Adrenal gland (tissue), 9 donors: ENCODE measurements at regions not wholly inside any gene's neighbourhood (a gene's known extent, or its start where the extent isn't known, plus 50 kb on each side); places are given as distances from the start of the nearest gene placed in this dataset.

ENCODE experiments used
- DNase-seq, 7 donors: peaks; one replicate each; pipeline ENCODE4 v3.0.0-alpha.2; 2019 to 2020
- H3K27ac ChIP-seq, 5 donors: fragments of 200-600 bp; sonication (generic) in 4 of 5; 1 replicate in 3 of 5; 2 replicates in 2 of 5; pipeline versions ENCODE4 v1.5.1 to v1.8.0; 2016 to 2020; ENCODE audit warnings: mild to moderate bottlenecking in 1 of 5
- H3K27me3 ChIP-seq: fragments of 200-600 bp; 2 replicates; pipeline ENCODE4 v1.8.0; 2021
- H3K36me3 ChIP-seq, 2 donors: fragments of 200-600 bp; replicated peaks in 1 of 2; 1 replicate in 1 of 2; 2 replicates in 1 of 2; pipeline versions ENCODE4 v1.5.1 to v1.8.0; 2018 to 2022
- H3K4me1 ChIP-seq, 2 donors: fragments of 200-600 bp; replicated peaks in 1 of 2; 1 replicate in 1 of 2; 2 replicates in 1 of 2; pipeline versions ENCODE4 v1.5.1 to v1.8.0; 2018 to 2021
- H3K4me3 ChIP-seq, 4 donors: fragments of 200-600 bp; sonication (generic) in 3 of 4; one replicate each; pipeline ENCODE4 v1.5.1; 2016 to 2018
- H3K9me3 ChIP-seq, 3 donors: fragments of 200-600 bp; sonication (generic) in 1 of 3; replicated peaks in 1 of 3; 1 replicate in 2 of 3; 2 replicates in 1 of 3; pipeline versions ENCODE4 v1.5.1 to v1.8.0; 2016 to 2021
- CTCF ChIP-seq, 6 experiments: fragments of 450-650 bp in 4 of 6; fragments of 200-600 bp in 2 of 6; sonication (generic) in 1 of 6; IDR thresholded peaks; 1 replicate in 5 of 6; 2 replicates in 1 of 6; pipeline versions ENCODE4 v1.5.1 to v1.8.0; 2016 to 2021; ENCODE audit warnings: antibody characterized with exemption in 6 of 6, mild to moderate bottlenecking in 2 of 6, moderate library complexity in 1 of 6
- POLR2A ChIP-seq, 2 donors: fragments of 450-650 bp; IDR thresholded peaks; one replicate each; pipeline ENCODE4 v1.6.1; 2017; ENCODE audit warnings: antibody characterized with exemption in 2 of 2, mild to moderate bottlenecking in 2 of 2, moderate library complexity in 1 of 2
- WGBS, 4 donors: extraction: QIAGEN DNeasy Blood & Tissue Kit in 2 of 4; methylation state at CpG; one replicate each; pipeline versions ENCODE4 v1.1.5 to v1.1.7; 2013 to 2017; 5-methylcytosine and 5-hydroxymethylcytosine counted together
- intact Hi-C, 2 donors: fragments of 100-400 bp; cut with DNase I; formaldehyde crosslinking; loops; one replicate each; pipeline versions ENCODE4 v1.14.1 to v1.15.0; 2022 to 2023
- donor health status: healthy with polysubstance abuse.
- donor health status: Bipolar disorder and iron deficiency.
- donor health status: DM: yes; HTN: yes; CAD: no.
- donor health status: DM: no; HTN: no; CAD: no.
- donor health status: DM: no; HTN: no; CAD: no.

GRCh38 chr3:64379221-64379620, 154.0 kb upstream of the PRICKLE2 start:
- no peak overlapping the region for H3K27ac ChIP-seq
- no peak for DNase-seq
- intact Hi-C loops: no loop called here
- no peaks in the 10 kb centered on the region for H3K27me3 ChIP-seq
- no peak for TF ChIP-seq POLR2A (IDR thresholded peaks at IDR 0.05)
- TF ChIP-seq CTCF (IDR thresholded peaks at IDR 0.05): no peak
- H3K36me3 ChIP-seq: no peaks in the 10 kb centered on the region
- H3K9me3 ChIP-seq: no peaks in the 10 kb centered on the region
- no peak overlapping the region for H3K4me3 ChIP-seq
- no peaks in the 10 kb centered on the region for H3K4me1 ChIP-seq
- WGBS, 4 donors: 59 to 73% (median 70%) methylated on average over 5 of the region's 5 CpGs

- 90 to 95% (median 93%) methylated on average over 5 of the region's 5 CpGs for WGBS, 4 donors
- TF ChIP-seq POLR2A (IDR thresholded peaks at IDR 0.05): no peak
- TF ChIP-seq CTCF (IDR thresholded peaks at IDR 0.05): no peak
- DNase-seq: no peak
These were observed 152.7 kb upstream of the PRICKLE2 start for GRCh38 chr3:64377942-64378341.

GRCh38 chr3:64375737-64376136, 150.5 kb upstream of the PRICKLE2 start:
- H3K36me3 ChIP-seq: no peaks in the 10 kb centered on the region
- 96 to 100% (median 97%) methylated on average over 1 of the region's 1 CpG for WGBS, 4 donors
- intact Hi-C loops: no loop called here
- H3K27ac ChIP-seq: no peak overlapping the region
- H3K4me1 ChIP-seq: no peaks in the 10 kb centered on the region
- H3K27me3 ChIP-seq: no peaks in the 10 kb centered on the region
- no peak for DNase-seq
- H3K9me3 ChIP-seq: no peaks in the 10 kb centered on the region
- TF ChIP-seq CTCF (IDR thresholded peaks at IDR 0.05) (no peak), POLR2A (IDR thresholded peaks at IDR 0.05) (no peak)
- H3K4me3 ChIP-seq: no peak overlapping the region

More at GRCh38 chr3:64377942-64378341, 152.7 kb upstream of the PRICKLE2 start:
- Histone ChIP-seq H3K9me3 (no peaks in the 10 kb centered on the region), H3K27ac (no peak overlapping the region), H3K4me1 (no peaks in the 10 kb centered on the region), H3K36me3 (no peaks in the 10 kb centered on the region), H3K4me3 (no peak overlapping the region), H3K27me3 (no peaks in the 10 kb centered on the region)
- intact Hi-C loops: no loop called here

- no peaks in the 10 kb centered on the region for H3K4me1 ChIP-seq
- 92 to 95% (median 93%) methylated on average over 3 of the region's 3 CpGs for WGBS, 4 donors
- no peaks in the 10 kb centered on the region for H3K36me3 ChIP-seq
- intact Hi-C loops: no loop called here
- TF ChIP-seq CTCF (IDR thresholded peaks at IDR 0.05) (no peak), POLR2A (IDR thresholded peaks at IDR 0.05) (no peak)
- no peaks in the 10 kb centered on the region for H3K9me3 ChIP-seq
- no peaks in the 10 kb centered on the region for H3K27me3 ChIP-seq
- H3K4me3 ChIP-seq: no peak overlapping the region
- no peak for DNase-seq
- no peak overlapping the region for H3K27ac ChIP-seq
These were observed 144.1 kb upstream of the PRICKLE2 start for GRCh38 chr3:64369390-64369789.
